ENCODE measurements at regions not wholly inside any gene's neighbourhood (a gene's known extent, or its start where the extent isn't known, plus 50 kb on each side); places are given as distances from the start of the nearest gene placed in this dataset.

- H3K27me3 ChIP-seq (ENCODE audit: low read length), result no peaks in the 10 kb centered on the region
- no peak overlapping the region for H3K27ac ChIP-seq (ENCODE audit: low read depth, low read length)
Observed at GRCh38 chr3:147846854-147847478, 437.8 kb downstream of the ZIC1 start.

GRCh38 chr3:147851062-147851461 is 441.9 kb downstream of the ZIC1 start:
- Histone ChIP-seq H3K9me3 (ENCODE audit: insufficient read depth, low read length) (no peaks in the 10 kb centered on the region), H3K4me3 (ENCODE audit: insufficient read depth, low read length, poor library complexity, severe bottlenecking) (no peak overlapping the region), H3K79me2 (ENCODE audit: insufficient read depth, low read length) (no peaks in the 10 kb centered on the region), H4K20me1 (ENCODE audit: low read depth, low read length) (no peaks in the 10 kb centered on the region), H3K36me3 (ENCODE audit: low read length) (no peaks in the 10 kb centered on the region), H3K27me3 (ENCODE audit: low read length) (no peaks in the 10 kb centered on the region), H2AFZ (ENCODE audit: low read depth, low read length, severe bottlenecking) (no peak overlapping the region), H3K9ac (ENCODE audit: low read length) (no peak overlapping the region), H3K27ac (ENCODE audit: low read depth, low read length) (no peak overlapping the region), H3F3A (ENCODE audit: insufficient read depth) (no peaks in the 10 kb centered on the region), H3K9me2 (replicated peaks; ENCODE audit: insufficient read depth, low read length) (no peaks in the 10 kb centered on the region; the same call in 1 of the 2 replicates), H3K4me2 (ENCODE audit: low read depth, low read length, poor library complexity, severe bottlenecking) (no peak overlapping the region)
- no peak for TF ChIP-seq CTCF (IDR thresholded peaks at IDR 0.05; ENCODE audit: insufficient read depth, low read length, poor library complexity, severe bottlenecking)
- TF ChIP-seq EZH2phosphoT487 (conservative IDR thresholded peaks at IDR 0.05; ENCODE audit: low read length), result no peak

More at GRCh38 chr3:147846854-147847478, 437.8 kb downstream of the ZIC1 start:
- H3K36me3 ChIP-seq (ENCODE audit: low read length), result no peaks in the 10 kb centered on the region
- H3F3A ChIP-seq (ENCODE audit: insufficient read depth), result no peaks in the 10 kb centered on the region
- no peaks in the 10 kb centered on the region for H3K9me3 ChIP-seq (ENCODE audit: insufficient read depth, low read length)
- TF ChIP-seq CTCF (IDR thresholded peaks at IDR 0.05; ENCODE audit: insufficient read depth, low read length, poor library complexity, severe bottlenecking) (no peak), EZH2phosphoT487 (conservative IDR thresholded peaks at IDR 0.05; ENCODE audit: low read length) (no peak)
- H3K9me2 ChIP-seq (replicated peaks; ENCODE audit: insufficient read depth, low read length), result no peaks in the 10 kb centered on the region; the same call in none of the 2 replicates
- no peaks in the 10 kb centered on the region for H3K79me2 ChIP-seq (ENCODE audit: insufficient read depth, low read length)
- H4K20me1 ChIP-seq (ENCODE audit: low read depth, low read length), result no peaks in the 10 kb centered on the region
- no peak overlapping the region for H3K4me2 ChIP-seq (ENCODE audit: low read depth, low read length, poor library complexity, severe bottlenecking)
- no peak overlapping the region for H3K9ac ChIP-seq (ENCODE audit: low read length)
- no peak overlapping the region for H2AFZ ChIP-seq (ENCODE audit: low read depth, low read length, severe bottlenecking)
- H3K4me3 ChIP-seq (ENCODE audit: insufficient read depth, low read length, poor library complexity, severe bottlenecking), result no peak overlapping the region

DNA sequence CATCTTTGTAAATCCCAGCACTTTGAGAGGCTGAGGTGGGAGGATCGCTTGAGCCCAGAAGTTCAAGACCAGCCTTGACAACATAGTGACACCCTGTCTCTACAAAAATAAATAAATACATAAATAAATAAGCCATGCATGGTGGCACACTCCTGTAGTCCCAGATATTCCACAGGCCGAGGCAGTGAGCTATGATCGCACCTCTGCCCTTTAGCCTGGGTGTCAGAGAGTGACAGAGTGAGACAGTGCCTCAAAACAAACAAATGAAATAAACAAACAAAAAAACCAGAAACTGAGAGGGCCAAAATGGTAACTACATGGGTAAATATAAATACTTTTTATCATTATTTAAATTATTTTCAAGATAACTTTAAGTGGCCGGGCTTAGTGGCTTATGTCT is 445.4 kb downstream of the ZIC1 start:
- Histone ChIP-seq H3F3A (ENCODE audit: insufficient read depth) (no peaks in the 10 kb centered on the region), H3K9me3 (ENCODE audit: insufficient read depth, low read length) (no peaks in the 10 kb centered on the region), H3K27ac (ENCODE audit: low read depth, low read length) (no peak overlapping the region), H3K4me2 (ENCODE audit: low read depth, low read length, poor library complexity, severe bottlenecking) (no peak overlapping the region), H3K9me2 (replicated peaks; ENCODE audit: insufficient read depth, low read length) (no peaks in the 10 kb centered on the region; the same call in 1 of the 2 replicates), H3K9ac (ENCODE audit: low read length) (no peak overlapping the region), H2AFZ (ENCODE audit: low read depth, low read length, severe bottlenecking) (no peak overlapping the region), H3K4me3 (ENCODE audit: insufficient read depth, low read length, poor library complexity, severe bottlenecking) (no peak overlapping the region), H4K20me1 (ENCODE audit: low read depth, low read length) (no peaks in the 10 kb centered on the region), H3K36me3 (ENCODE audit: low read length) (no peaks in the 10 kb centered on the region), H3K27me3 (ENCODE audit: low read length) (no peaks in the 10 kb centered on the region), H3K79me2 (ENCODE audit: insufficient read depth, low read length) (no peaks in the 10 kb centered on the region)
- no peak for TF ChIP-seq CTCF (IDR thresholded peaks at IDR 0.05; ENCODE audit: insufficient read depth, low read length, poor library complexity, severe bottlenecking)
- no peak for TF ChIP-seq EZH2phosphoT487 (conservative IDR thresholded peaks at IDR 0.05; ENCODE audit: low read length)
